Fibroblast of lung (primary cell): ENCODE measurements at regions not wholly inside any gene's neighbourhood (a gene's known extent, or its start where the extent isn't known, plus 50 kb on each side); places are given as distances from the start of the nearest gene placed in this dataset.

Experiments used
- CTCF ChIP-seq, 2 donors: IDR thresholded peaks in 1 of 2; conservative IDR thresholded peaks in 1 of 2; 1 replicate in 1 of 2; 2 replicates in 1 of 2; pipeline ENCODE4 v1.5.1; 2011 to 2012; ENCODE audit warnings: low read length in 2 of 2, control low read depth in 1 of 2, inconsistent platforms in 1 of 2, low read depth in 1 of 2, mild to moderate bottlenecking in 1 of 2
- EZH2 ChIP-seq: IDR thresholded peaks from 2 replicates; pipeline ENCODE4 v1.5.1; 2012; ENCODE audit warnings: low read length, control low read depth, mild to moderate bottlenecking; ENCODE audit errors: missing control alignments

- TF ChIP-seq CTCF (conservative IDR thresholded peaks at IDR 0.05 in 1 of 2, IDR thresholded peaks at IDR 0.05 in 1 of 2; ENCODE audit: low read depth in 1 of 2, low read length in 2 of 2): no peak
- TF ChIP-seq EZH2: no peak
These were observed 81.1 kb downstream of the UFM1 start for GRCh38 chr13:38430796-38431195.
